Mononuclear cell (primary cell): ENCODE measurements at regions not wholly inside any gene's neighbourhood (a gene's known extent, or its start where the extent isn't known, plus 50 kb on each side); places are given as distances from the start of the nearest gene placed in this dataset.
"Not testable (repeated sequence)": the region's sequence is repeated elsewhere in the genome, so short reads cannot be mapped to it uniquely, and the experiment has no call there.

ENCODE experiments used
- H3K27me3 ChIP-seq: 2 replicates; pipeline ENCODE4 v1.6.0; 2011; ENCODE audit warnings: low read length, control low read depth; ENCODE audit not compliant: insufficient read depth
- H3K4me1 ChIP-seq: 2 replicates; pipeline ENCODE4 v1.5.1; 2011; ENCODE audit warnings: mild to moderate bottlenecking, low read length, control low read depth; ENCODE audit not compliant: insufficient read depth
- H3K4me3 ChIP-seq: 2 replicates; pipeline ENCODE4 v1.5.1; 2011; ENCODE audit warnings: mild to moderate bottlenecking, low read length, moderate library complexity
- H3K9me3 ChIP-seq: 2 replicates; pipeline ENCODE4 v1.5.1; 2011; ENCODE audit warnings: low read depth, mild to moderate bottlenecking, control low read depth, low read length

- Histone ChIP-seq H3K27me3 (no peaks in the 10 kb centered on the region), H3K4me3 (no peak overlapping the region), H3K9me3 (no peaks in the 10 kb centered on the region), H3K4me1 (peaks cover 17% of the 10 kb centered on the region)
Measured at GRCh38 chr12:46522071-46522470, 149.5 kb upstream of the SLC38A2 start.

- Histone ChIP-seq H3K4me3 (no peak overlapping the region), H3K27me3 (no peaks in the 10 kb centered on the region), H3K4me1 (peaks cover 25% of the 10 kb centered on the region), H3K9me3 (no peaks in the 10 kb centered on the region)
Measured at GRCh38 chr12:46521145-46521544, 148.6 kb upstream of the SLC38A2 start.

- Histone ChIP-seq H3K27me3 (no peaks in the 10 kb centered on the region), H3K9me3 (no peaks in the 10 kb centered on the region), H3K4me3 (no peak overlapping the region), H3K4me1 (peaks cover 23% of the 10 kb centered on the region)
Measured at GRCh38 chr12:46519407-46519806, 146.8 kb upstream of the SLC38A2 start.

GRCh38 chr12:46518729-46519128, 146.2 kb upstream of the SLC38A2 start:
- H3K27me3 ChIP-seq: no peaks in the 10 kb centered on the region
- H3K4me1 ChIP-seq: peaks cover 17% of the 10 kb centered on the region
- no peak overlapping the region for H3K4me3 ChIP-seq
- H3K9me3 ChIP-seq: no peaks in the 10 kb centered on the region

- no peaks in the 10 kb centered on the region for H3K27me3 ChIP-seq
- H3K4me1 ChIP-seq: peaks cover 12% of the 10 kb centered on the region
- no peak overlapping the region for H3K4me3 ChIP-seq
- H3K9me3 ChIP-seq: no peaks in the 10 kb centered on the region
Measured at GRCh38 chr12:46518169-46518568, 145.6 kb upstream of the SLC38A2 start.

GRCh38 chr12:46517579-46517962, 145.0 kb upstream of the SLC38A2 start:
- H3K9me3 ChIP-seq: no peaks in the 10 kb centered on the region
- H3K27me3 ChIP-seq: no peaks in the 10 kb centered on the region
- H3K4me1 ChIP-seq: peaks cover 10% of the 10 kb centered on the region
- no peak overlapping the region for H3K4me3 ChIP-seq

GRCh38 chr12:46516933-46517578, 144.5 kb upstream of the SLC38A2 start:
- Histone ChIP-seq H3K9me3 (no peaks in the 10 kb centered on the region), H3K4me3 (no peak overlapping the region), H3K4me1 (peaks cover 10% of the 10 kb centered on the region), H3K27me3 (no peaks in the 10 kb centered on the region)

- Histone ChIP-seq H3K9me3 (no peaks in the 10 kb centered on the region), H3K4me3 (no peak overlapping the region), H3K4me1 (peaks cover 10% of the 10 kb centered on the region), H3K27me3 (no peaks in the 10 kb centered on the region)
Measured at GRCh38 chr12:46516238-46516932, 143.8 kb upstream of the SLC38A2 start.

GRCh38 chr12:46515829-46516228, 143.3 kb upstream of the SLC38A2 start:
- no peaks in the 10 kb centered on the region for H3K9me3 ChIP-seq
- peaks cover 10% of the 10 kb centered on the region for H3K4me1 ChIP-seq
- no peak overlapping the region for H3K4me3 ChIP-seq
- no peaks in the 10 kb centered on the region for H3K27me3 ChIP-seq

- no peak overlapping the region for H3K4me3 ChIP-seq
- no peaks in the 10 kb centered on the region for H3K9me3 ChIP-seq
- H3K27me3 ChIP-seq: no peaks in the 10 kb centered on the region
- peaks cover 10% of the 10 kb centered on the region for H3K4me1 ChIP-seq
Measured at GRCh38 chr12:46514886-46515285, 142.3 kb upstream of the SLC38A2 start.

GRCh38 chr12:46510257-46510656, 137.7 kb upstream of the SLC38A2 start:
- H3K9me3 ChIP-seq: peaks cover 17% of the 10 kb centered on the region
- not testable (repeated sequence) for H3K27me3 ChIP-seq, H3K4me1 ChIP-seq, H3K4me3 ChIP-seq

- H3K27me3 ChIP-seq: no peaks in the 10 kb centered on the region
- H3K4me1 ChIP-seq: no peaks in the 10 kb centered on the region
- peaks cover 19% of the 10 kb centered on the region for H3K9me3 ChIP-seq
- no peak overlapping the region for H3K4me3 ChIP-seq
Measured at GRCh38 chr12:46509135-46509534, 136.6 kb upstream of the SLC38A2 start.

- H3K4me3 ChIP-seq: no peak overlapping the region
- H3K27me3 ChIP-seq: no peaks in the 10 kb centered on the region
- peaks cover 24% of the 10 kb centered on the region for H3K9me3 ChIP-seq
- H3K4me1 ChIP-seq: no peaks in the 10 kb centered on the region
Measured at GRCh38 chr12:46508651-46509050, 136.1 kb upstream of the SLC38A2 start.

GRCh38 chr12:46507766-46508165, 135.2 kb upstream of the SLC38A2 start:
- Histone ChIP-seq H3K4me1 (no peaks in the 10 kb centered on the region), H3K4me3 (no peak overlapping the region), H3K9me3 (peaks cover 32% of the 10 kb centered on the region), H3K27me3 (no peaks in the 10 kb centered on the region)

- Histone ChIP-seq H3K27me3 (no peaks in the 10 kb centered on the region), H3K4me1 (no peaks in the 10 kb centered on the region), H3K9me3 (peaks cover 32% of the 10 kb centered on the region)
Measured at GRCh38 chr12:46506961-46507360, 134.4 kb upstream of the SLC38A2 start.

GRCh38 chr12:46506198-46506597, 133.6 kb upstream of the SLC38A2 start:
- Histone ChIP-seq H3K4me3 (no peak overlapping the region), H3K27me3 (no peaks in the 10 kb centered on the region), H3K9me3 (peaks cover 32% of the 10 kb centered on the region), H3K4me1 (no peaks in the 10 kb centered on the region)

More at GRCh38 chr12:46506961-46507360, 134.4 kb upstream of the SLC38A2 start:
- H3K4me3 ChIP-seq: no peak overlapping the region
